ENCODE measurements at regions not wholly inside any gene's neighbourhood (a gene's known extent, or its start where the extent isn't known, plus 50 kb on each side); places are given as distances from the start of the nearest gene placed in this dataset.
A peak's percentile ranks its signal among the peaks of the same experiment; 100 is the strongest.

DNA sequence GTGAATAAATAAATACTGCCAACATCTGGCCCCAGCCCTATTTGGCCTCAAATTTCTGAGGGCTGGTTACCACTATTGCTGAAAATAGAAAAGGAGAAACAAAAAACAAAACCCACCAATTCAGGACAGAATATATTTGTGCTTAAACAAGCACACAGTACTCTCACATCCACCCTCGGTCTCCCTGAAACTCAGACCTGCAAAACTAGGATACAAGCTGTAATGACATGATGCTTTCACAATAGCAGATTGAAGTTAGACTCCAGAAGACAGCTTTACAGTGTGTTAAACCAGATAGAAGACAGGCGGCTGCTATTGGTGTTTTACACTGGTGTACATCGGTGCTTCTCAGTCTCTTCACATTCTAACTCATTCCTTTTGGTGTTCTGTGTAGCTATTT, 214.9 kb upstream of the DMRT1 start:
- H3K9me3 Mint-ChIP-seq, result no peaks in the 10 kb centered on the region
- H3K27ac Mint-ChIP-seq, result no peak overlapping the region
- H3K4me3 Mint-ChIP-seq, result no peak overlapping the region
- H3K27me3 Mint-ChIP-seq, result no peaks in the 10 kb centered on the region
- peaks cover 47% of the 10 kb centered on the region for H3K4me1 Mint-ChIP-seq
- H3K36me3 Mint-ChIP-seq, result no peaks in the 10 kb centered on the region

DNA sequence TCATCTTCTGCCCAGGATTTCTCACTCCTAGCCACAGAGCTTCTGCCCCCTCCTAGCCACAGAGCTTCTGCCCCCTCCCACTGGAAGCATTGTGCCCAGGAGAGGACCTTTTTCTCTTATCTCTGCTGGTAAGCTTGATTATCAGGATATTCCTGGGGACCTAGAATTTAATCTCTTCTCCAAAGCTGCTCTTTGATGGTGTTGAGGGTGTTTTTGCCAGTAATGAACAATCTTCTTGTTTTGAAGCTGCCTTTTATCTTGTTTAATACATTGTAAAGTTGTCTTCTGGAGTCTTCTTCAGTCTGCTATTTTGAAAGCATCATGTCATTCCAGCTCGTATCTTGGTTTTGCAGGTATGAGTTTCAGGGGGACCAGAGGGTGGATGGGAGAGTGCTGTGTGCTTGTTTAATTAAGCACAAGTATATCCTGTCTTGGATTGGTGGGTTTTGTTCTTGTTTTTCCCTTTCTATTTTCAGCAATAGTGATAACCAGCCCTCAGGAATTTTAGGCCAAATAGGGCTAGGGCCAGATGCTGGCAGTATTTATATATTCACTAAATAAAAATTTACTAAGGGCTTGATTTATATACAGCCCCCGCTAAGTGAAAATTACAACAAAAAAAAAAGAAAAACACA, 214.0 kb upstream of the DMRT1 start:
- no peaks in the 10 kb centered on the region for H3K9me3 Mint-ChIP-seq
- H3K27ac Mint-ChIP-seq, result peak overlapping the region; percentile 38
- H3K27me3 Mint-ChIP-seq, result no peaks in the 10 kb centered on the region
- H3K4me1 Mint-ChIP-seq, result peaks cover 55% of the 10 kb centered on the region
- H3K36me3 Mint-ChIP-seq, result peaks cover 2% of the 10 kb centered on the region
- no peak overlapping the region for H3K4me3 Mint-ChIP-seq

DNA sequence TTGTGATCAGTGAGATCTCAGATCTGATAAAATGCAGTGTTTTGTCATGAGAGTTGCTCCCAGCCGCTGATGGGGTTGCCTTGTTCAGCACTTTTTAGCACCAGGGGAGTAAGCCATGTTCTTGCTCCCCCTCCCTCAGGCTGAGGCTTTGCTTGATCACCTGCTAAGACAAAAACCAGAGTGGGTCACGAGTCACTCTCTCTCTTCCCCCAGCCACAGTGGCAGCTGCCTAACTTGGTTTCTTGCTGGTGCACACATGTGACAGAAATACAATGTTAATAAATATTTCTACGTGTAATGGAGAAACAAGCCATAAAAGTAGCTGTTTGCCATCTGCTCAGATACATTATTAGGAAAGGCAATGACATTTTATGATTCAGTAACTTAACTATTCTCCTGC, 212.4 kb upstream of the DMRT1 start:
- peaks cover 57% of the 10 kb centered on the region for H3K4me1 Mint-ChIP-seq
- H3K27ac Mint-ChIP-seq, result no peak overlapping the region
- no peaks in the 10 kb centered on the region for H3K27me3 Mint-ChIP-seq
- peaks cover 6% of the 10 kb centered on the region for H3K36me3 Mint-ChIP-seq
- peaks cover 4% of the 10 kb centered on the region for H3K9me3 Mint-ChIP-seq
- no peak overlapping the region for H3K4me3 Mint-ChIP-seq

DNA sequence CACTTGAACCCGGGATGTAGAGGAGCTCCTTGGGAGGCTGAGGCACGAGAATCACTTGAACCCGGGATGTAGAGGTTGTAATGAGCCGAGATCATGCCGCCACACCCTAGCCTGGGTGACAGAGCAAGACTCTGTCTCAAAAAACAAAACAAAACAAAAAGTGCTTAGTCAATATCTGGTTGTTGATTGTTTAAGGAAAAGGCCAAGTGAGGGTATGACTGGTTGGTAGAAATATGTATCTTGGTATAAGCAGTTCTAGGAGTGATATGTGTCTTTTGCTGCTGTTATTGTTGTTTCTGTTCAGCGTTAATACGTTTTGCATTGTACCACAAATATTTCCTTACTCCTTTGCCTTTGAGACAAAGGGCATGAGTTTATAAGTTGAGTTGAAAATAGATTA, 210.7 kb upstream of the DMRT1 start:
- Mint-ChIP-seq H3K4me3 (no peak overlapping the region), H3K36me3 (peaks cover 7% of the 10 kb centered on the region), H3K4me1 (peaks cover 55% of the 10 kb centered on the region), H3K27me3 (no peaks in the 10 kb centered on the region), H3K9me3 (peaks cover 4% of the 10 kb centered on the region), H3K27ac (no peak overlapping the region)

DNA sequence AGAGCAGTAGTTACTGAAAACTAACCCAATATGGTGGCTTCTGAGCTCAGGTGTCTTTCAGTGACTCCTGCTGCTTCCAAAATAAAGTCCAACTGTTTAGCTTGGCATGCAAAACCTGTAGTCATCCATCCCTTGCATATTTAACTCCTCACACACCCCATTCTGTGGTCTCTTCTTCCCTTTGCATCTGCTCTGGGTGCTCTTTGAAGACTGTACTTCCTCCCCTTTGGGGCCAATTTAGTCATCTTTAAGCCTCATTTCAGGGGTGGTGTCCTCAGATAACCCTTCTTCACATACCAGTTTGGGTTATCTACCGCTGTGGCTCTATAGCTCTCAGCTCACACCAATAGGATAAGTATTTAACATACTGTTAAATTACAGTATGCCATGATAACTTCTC, 209.9 kb upstream of the DMRT1 start:
- peaks cover 53% of the 10 kb centered on the region for H3K4me1 Mint-ChIP-seq
- H3K4me3 Mint-ChIP-seq, result peak overlapping the region; percentile 12
- no peaks in the 10 kb centered on the region for H3K27me3 Mint-ChIP-seq
- peaks cover 4% of the 10 kb centered on the region for H3K9me3 Mint-ChIP-seq
- H3K36me3 Mint-ChIP-seq, result peaks cover 7% of the 10 kb centered on the region
- H3K27ac Mint-ChIP-seq, result peak overlapping the region; percentile 4

DNA sequence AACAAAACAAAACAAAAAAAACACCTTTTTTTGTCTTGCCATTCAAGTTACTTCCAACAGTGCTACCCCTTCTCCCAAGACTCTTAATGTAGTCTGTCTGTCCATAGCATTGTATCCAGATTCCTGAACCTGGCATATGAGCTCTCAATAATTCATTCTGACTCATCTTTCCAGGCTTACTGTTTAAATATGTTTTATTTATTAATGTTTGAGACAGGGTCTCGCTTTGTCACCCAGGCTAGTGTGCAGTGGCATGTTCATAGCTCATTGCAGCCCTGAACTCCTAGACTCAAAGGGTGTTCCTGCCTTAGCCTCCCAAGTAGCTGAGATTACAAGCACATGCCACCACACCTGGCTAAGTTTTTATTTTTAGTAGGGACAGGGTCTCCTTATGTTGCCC, 208.0 kb upstream of the DMRT1 start:
- no peaks in the 10 kb centered on the region for H3K27me3 Mint-ChIP-seq
- H3K36me3 Mint-ChIP-seq, result peaks cover 13% of the 10 kb centered on the region
- peaks cover 62% of the 10 kb centered on the region for H3K4me1 Mint-ChIP-seq
- peaks cover 4% of the 10 kb centered on the region for H3K9me3 Mint-ChIP-seq
- H3K4me3 Mint-ChIP-seq, result no peak overlapping the region
- no peak overlapping the region for H3K27ac Mint-ChIP-seq

DNA sequence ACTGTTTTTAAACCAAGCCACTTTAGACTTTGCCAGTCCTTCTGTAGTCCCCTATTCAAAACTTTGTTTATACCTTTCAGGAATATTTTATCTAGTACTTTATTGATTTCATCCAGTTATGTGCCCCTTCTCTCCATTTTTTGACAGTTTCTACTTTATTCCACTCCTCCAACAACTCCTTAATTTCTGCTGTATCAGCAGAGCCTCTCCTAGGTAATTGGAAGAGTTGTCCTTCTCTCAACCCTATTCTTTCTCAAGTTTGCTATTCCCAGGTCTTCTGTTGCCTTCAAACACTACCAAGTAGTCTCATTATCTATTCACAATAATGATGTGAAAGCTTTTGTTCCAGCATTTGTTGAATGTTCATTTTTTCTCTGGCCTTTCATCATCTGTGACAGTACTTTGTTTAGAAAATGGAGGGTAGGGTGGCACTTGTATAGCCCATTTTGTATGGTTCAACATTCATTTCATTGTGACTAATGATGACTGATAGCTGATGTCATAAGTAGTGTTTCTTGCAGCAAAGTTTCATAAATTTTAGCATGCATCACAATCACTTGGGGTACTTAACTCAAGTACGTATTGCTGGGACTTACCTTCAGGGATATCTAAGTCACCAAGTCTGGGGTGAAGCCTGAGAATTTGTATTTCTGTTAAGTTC, 204.4 kb upstream of the DMRT1 start:
- Mint-ChIP-seq H3K9me3 (peaks cover 4% of the 10 kb centered on the region), H3K4me1 (peaks cover 52% of the 10 kb centered on the region), H3K4me3 (peak overlapping the region; percentile 34), H3K27me3 (no peaks in the 10 kb centered on the region), H3K27ac (peak overlapping the region; percentile 96), H3K36me3 (peaks cover 13% of the 10 kb centered on the region)

DNA sequence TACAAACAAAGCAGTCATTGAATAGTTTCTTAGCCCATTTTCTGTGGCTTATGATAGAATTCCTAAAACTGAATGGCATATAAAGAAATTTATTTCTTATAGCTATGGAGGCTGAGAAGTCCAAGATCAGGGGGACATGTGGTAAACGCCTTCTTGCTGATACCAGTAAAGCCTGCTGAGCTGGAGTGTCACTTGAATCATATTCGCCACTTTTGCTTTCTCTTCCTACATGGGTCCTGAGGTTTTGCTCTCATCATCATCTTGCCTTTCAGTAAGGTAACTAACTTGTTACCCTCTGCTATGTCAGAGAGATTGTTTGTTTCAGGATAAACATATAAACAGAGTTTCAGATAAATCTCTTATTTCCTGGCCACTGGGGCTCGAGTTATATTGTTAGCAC, 203.3 kb upstream of the DMRT1 start:
- no peaks in the 10 kb centered on the region for H3K27me3 Mint-ChIP-seq
- H3K27ac Mint-ChIP-seq, result peak overlapping the region; percentile 61
- H3K9me3 Mint-ChIP-seq, result peaks cover 4% of the 10 kb centered on the region
- H3K4me1 Mint-ChIP-seq, result peaks cover 58% of the 10 kb centered on the region
- peaks cover 11% of the 10 kb centered on the region for H3K36me3 Mint-ChIP-seq
- H3K4me3 Mint-ChIP-seq, result no peak overlapping the region

DNA sequence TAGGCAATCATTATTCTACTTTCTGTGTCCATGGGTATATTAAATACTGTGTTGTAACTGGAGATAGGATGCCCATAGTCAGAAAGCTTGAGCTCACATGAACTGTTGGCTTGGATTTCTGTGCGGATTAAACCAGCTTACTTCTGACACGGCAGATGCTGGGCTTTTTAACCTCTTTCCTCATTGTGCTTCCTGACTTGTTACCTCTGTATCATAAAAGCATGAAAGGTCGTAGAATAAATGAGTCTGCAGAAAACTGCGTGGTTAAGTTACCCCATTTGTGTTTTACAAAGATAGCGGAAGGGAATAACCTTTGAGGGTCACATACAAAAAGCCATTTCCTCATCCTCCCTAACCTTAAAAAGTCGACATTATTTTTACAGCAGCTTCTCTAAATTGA, 199.5 kb upstream of the DMRT1 start:
- H3K9me3 Mint-ChIP-seq, result no peaks in the 10 kb centered on the region
- peak overlapping the region; percentile 6 for H3K27ac Mint-ChIP-seq
- H3K4me3 Mint-ChIP-seq, result no peak overlapping the region
- H3K36me3 Mint-ChIP-seq, result peaks cover 4% of the 10 kb centered on the region
- no peaks in the 10 kb centered on the region for H3K27me3 Mint-ChIP-seq
- H3K4me1 Mint-ChIP-seq, result peaks cover 54% of the 10 kb centered on the region

DNA sequence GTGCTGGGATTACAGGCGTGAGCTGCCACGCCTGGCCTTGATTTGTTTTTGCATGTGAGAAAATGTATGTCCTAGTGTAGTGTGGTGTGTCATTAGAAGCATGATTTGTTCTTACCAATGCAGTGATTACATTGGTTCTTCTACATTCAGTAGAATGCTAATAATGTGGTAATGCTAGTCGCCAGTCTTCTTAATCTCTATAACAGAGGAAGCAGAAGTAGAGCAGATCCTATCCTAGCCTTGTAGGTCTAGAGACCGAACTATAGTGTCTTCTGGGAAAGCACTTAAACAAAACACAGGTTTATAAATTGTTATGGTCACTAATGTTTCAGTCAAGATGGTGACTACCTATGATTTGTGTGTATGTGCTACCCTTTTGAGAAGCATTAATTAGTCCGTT, 197.5 kb upstream of the DMRT1 start:
- H3K4me1 Mint-ChIP-seq, result peaks cover 52% of the 10 kb centered on the region
- no peak overlapping the region for H3K4me3 Mint-ChIP-seq
- H3K36me3 Mint-ChIP-seq, result no peaks in the 10 kb centered on the region
- H3K27me3 Mint-ChIP-seq, result no peaks in the 10 kb centered on the region
- no peaks in the 10 kb centered on the region for H3K9me3 Mint-ChIP-seq
- peak overlapping the region; percentile 5 for H3K27ac Mint-ChIP-seq

DNA sequence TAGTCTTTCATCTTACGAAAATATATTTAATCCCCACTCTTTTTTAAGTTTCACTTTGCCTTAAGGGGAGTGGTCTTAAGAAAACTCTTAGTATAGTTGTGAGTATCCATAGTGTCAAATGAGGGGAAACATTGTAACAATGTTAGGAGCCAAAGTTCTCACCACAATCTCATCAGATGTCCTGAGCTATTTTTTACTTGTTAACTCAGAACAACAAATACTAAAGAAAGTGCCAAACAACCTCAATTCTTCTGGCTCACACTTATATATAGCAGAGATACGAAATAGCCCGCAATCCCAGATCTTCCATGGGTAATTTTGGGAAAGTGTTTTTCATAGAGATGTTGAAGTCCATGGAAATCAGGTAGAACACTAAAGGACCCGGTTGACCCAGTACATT, 194.0 kb upstream of the DMRT1 start:
- Mint-ChIP-seq H3K4me1 (peaks cover 63% of the 10 kb centered on the region), H3K27ac (no peak overlapping the region), H3K27me3 (no peaks in the 10 kb centered on the region), H3K36me3 (no peaks in the 10 kb centered on the region), H3K4me3 (no peak overlapping the region), H3K9me3 (no peaks in the 10 kb centered on the region)

DNA sequence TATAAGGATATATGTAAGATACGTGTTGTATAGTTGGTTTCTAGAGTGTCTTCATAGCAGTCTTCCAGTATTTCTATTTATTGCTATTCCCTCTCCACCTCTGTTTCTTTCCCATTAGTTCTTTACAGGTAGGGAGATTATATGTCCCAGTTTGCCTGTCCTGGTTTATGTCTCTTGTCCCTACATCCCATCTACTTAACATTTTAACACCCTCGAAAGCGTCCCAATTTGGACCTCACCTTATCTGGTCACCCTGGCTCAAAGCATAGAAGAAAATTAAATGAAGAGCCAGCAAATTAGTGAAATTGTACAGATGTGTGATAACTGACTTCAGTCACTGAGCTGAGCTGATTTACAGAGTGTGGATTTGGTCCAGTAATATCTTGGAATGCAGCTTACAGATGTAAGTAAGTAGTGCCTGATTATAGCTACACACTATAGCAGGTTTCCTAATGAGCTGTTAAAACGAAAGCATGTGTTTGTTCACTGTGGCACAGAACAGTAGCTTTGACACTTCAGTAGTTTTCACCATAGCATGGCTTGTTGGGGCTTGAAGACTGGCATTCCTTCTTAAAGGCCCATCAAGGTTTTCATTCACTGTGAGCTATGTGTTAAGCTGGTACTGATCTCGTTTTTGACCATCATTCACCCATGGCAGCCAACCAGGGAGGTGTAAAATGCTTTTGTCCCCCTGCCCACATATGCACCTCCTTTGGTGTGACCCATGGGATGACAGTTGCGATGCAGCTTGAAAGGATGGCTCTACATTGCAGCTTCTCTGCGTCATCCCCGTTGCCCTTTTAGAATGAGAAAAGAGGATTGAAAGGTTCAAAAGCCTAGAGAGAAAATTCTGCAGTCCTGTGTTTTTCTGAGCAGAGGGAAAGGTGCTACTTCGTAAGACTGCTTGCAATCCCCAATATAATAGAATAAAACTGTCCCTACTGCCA, 192.1 kb upstream of the DMRT1 start:
- H3K36me3 Mint-ChIP-seq, result no peaks in the 10 kb centered on the region
- peak overlapping the region; percentile 72 for H3K4me3 Mint-ChIP-seq
- H3K9me3 Mint-ChIP-seq, result no peaks in the 10 kb centered on the region
- peaks cover 66% of the 10 kb centered on the region for H3K4me1 Mint-ChIP-seq
- no peaks in the 10 kb centered on the region for H3K27me3 Mint-ChIP-seq
- no peak overlapping the region for H3K27ac Mint-ChIP-seq

DNA sequence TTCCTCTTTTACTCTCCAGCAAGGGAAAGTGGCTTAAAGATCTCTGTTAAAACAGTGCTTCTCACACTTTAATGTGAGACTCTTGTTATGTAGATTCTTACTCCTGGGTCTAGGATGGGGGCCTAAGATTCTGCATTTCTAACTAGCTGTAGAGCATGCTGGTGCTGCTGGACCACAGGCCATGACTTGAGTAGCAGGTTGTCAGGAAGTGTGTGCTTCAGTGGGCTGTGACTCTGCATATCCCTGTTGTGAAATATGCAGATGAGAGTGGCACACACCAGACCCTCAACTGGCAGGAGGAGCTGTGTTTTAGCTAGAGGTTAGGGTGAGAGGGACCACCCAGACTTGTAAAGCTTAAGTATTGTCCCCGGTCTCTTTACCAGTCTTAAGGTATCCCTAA, 191.1 kb upstream of the DMRT1 start:
- peak overlapping the region; percentile 71 for H3K27ac Mint-ChIP-seq
- peaks cover 2% of the 10 kb centered on the region for H3K36me3 Mint-ChIP-seq
- peaks cover 70% of the 10 kb centered on the region for H3K4me1 Mint-ChIP-seq
- H3K27me3 Mint-ChIP-seq, result no peaks in the 10 kb centered on the region
- H3K9me3 Mint-ChIP-seq, result no peaks in the 10 kb centered on the region
- peak overlapping the region; percentile 72 for H3K4me3 Mint-ChIP-seq

DNA sequence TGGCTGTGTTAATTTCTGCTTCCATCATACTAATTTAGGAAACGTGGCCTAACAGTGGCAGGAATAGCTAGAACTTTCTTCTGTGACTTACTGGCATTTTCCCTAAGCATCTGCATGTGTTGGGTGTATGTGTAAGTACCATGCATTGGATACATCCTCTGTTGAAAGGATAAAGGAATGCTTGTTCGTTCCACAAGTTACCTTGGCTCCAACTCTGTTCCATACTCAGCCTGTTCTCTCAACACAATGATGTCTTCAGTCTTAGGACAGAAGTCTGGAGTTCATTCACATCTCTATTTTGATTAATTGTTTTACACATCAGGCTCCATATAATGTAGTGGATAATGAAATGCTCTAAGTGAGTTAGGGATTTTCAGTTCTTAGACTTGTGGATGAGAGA, 190.1 kb upstream of the DMRT1 start:
- Mint-ChIP-seq H3K4me3 (peak overlapping the region; percentile 15), H3K27me3 (no peaks in the 10 kb centered on the region), H3K4me1 (peaks cover 75% of the 10 kb centered on the region), H3K27ac (no peak overlapping the region), H3K9me3 (no peaks in the 10 kb centered on the region), H3K36me3 (peaks cover 2% of the 10 kb centered on the region)

DNA sequence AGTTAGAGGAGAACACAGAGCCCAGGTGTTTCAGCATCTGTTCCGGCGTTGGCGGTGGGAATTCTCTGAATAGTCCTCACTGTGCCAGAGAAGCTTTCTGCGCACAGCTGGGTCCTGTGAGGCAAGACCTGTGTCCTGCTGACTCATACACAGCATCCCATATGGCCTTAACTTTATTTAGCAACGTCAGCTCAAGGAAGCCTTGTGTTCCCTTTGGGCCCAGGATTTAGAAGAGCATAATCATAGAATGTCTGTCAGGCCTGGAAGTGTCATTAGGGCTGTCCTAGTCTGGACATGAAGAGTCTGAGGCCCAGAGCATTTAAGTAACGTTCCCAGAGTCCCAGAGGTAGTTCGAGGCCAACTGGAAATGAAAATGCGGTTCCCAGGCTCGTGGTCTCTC, 188.6 kb upstream of the DMRT1 start:
- Mint-ChIP-seq H3K27ac (no peak overlapping the region), H3K4me1 (peaks cover 83% of the 10 kb centered on the region), H3K4me3 (no peak overlapping the region), H3K9me3 (no peaks in the 10 kb centered on the region), H3K36me3 (peaks cover 5% of the 10 kb centered on the region), H3K27me3 (no peaks in the 10 kb centered on the region)

DNA sequence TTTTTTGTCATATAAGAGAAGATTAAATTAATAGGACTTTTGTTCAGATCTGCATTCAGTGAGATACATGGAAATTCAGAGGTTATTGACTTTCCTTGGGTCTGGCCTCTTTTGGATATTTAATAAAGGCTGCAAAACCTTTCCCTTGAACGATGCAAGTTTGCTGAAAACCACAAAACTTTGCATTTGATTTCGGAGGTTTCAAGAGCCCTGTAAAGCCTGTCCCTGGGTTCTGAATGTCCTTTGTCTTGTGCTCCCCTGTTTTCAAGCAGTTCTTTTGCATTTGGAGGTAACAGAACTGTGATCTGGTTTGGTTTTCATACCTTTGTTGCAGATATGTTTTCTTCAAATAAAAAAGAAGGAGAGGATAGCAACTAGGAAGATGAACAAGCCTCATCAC, 188.1 kb upstream of the DMRT1 start:
- no peak overlapping the region for H3K27ac Mint-ChIP-seq
- H3K36me3 Mint-ChIP-seq, result peaks cover 5% of the 10 kb centered on the region
- H3K4me1 Mint-ChIP-seq, result peaks cover 83% of the 10 kb centered on the region
- no peaks in the 10 kb centered on the region for H3K27me3 Mint-ChIP-seq
- H3K9me3 Mint-ChIP-seq, result no peaks in the 10 kb centered on the region
- H3K4me3 Mint-ChIP-seq, result no peak overlapping the region
